Endothelial cell of umbilical vein (primary cell): ENCODE measurements at regions not wholly inside any gene's neighbourhood (a gene's known extent, or its start where the extent isn't known, plus 50 kb on each side); places are given as distances from the start of the nearest gene placed in this dataset.

Experiments
- EZH2 ChIP-seq: IDR thresholded peaks from 2 replicates; pipeline ENCODE4 v1.6.1; 2012; ENCODE audit warnings: borderline replicate concordance, low read depth, mild to moderate bottlenecking, moderate library complexity, low read length, inconsistent platforms; ENCODE audit not compliant: severe bottlenecking
- FOS ChIP-seq: IDR thresholded peaks from 2 replicates; pipeline ENCODE4 v1.6.1; 2011; ENCODE audit warnings: mild to moderate bottlenecking, low read length, moderate library complexity, borderline replicate concordance; ENCODE audit not compliant: insufficient read depth
- GATA2 ChIP-seq: IDR thresholded peaks from 2 replicates; pipeline ENCODE4 v1.7.0; 2011; ENCODE audit warnings: low read depth, mild to moderate bottlenecking, moderate library complexity, mixed read lengths, low read length; ENCODE audit not compliant: insufficient read length, insufficient read depth
- JUN ChIP-seq: IDR thresholded peaks from 2 replicates; pipeline ENCODE4 v1.6.1; 2011; ENCODE audit warnings: borderline replicate concordance, low read depth; ENCODE audit not compliant: insufficient read length, insufficient read depth
- MYC ChIP-seq: IDR thresholded peaks from one replicate; pipeline ENCODE4 v1.6.1; 2011; ENCODE audit warnings: mild to moderate bottlenecking, low read depth, low read length
- POLR2A ChIP-seq: IDR thresholded peaks from 2 replicates; pipeline ENCODE4 v1.6.1; 2012; ENCODE audit warnings: low read depth, mild to moderate bottlenecking, control low read depth, low read length
- POLR2AphosphoS5 ChIP-seq: IDR thresholded peaks from 2 replicates; pipeline ENCODE4 v1.6.1; 2012; ENCODE audit warnings: low read depth, mild to moderate bottlenecking, control low read depth, low read length, moderate library complexity; ENCODE audit not compliant: insufficient read depth
- TF ChIP-seq, protein P1 (sequence below), 2 donors: IDR thresholded peaks; 1 replicate in 1 of 2; 2 replicates in 1 of 2; pipeline ENCODE4 v1.5.1; 2011; ENCODE audit warnings: low read length in 2 of 2, mild to moderate bottlenecking in 2 of 2, moderate library complexity in 2 of 2, control low read depth in 1 of 2, inconsistent platforms in 1 of 2, low read depth in 1 of 2; ENCODE audit not compliant: insufficient read depth in 1 of 2; ENCODE audit errors: extremely low read depth in 1 of 2
- TF ChIP-seq, protein P2 (sequence below): IDR thresholded peaks from 2 replicates; pipeline ENCODE4 v1.6.1; 2011; ENCODE audit not compliant: insufficient read depth, insufficient read length

DNA sequence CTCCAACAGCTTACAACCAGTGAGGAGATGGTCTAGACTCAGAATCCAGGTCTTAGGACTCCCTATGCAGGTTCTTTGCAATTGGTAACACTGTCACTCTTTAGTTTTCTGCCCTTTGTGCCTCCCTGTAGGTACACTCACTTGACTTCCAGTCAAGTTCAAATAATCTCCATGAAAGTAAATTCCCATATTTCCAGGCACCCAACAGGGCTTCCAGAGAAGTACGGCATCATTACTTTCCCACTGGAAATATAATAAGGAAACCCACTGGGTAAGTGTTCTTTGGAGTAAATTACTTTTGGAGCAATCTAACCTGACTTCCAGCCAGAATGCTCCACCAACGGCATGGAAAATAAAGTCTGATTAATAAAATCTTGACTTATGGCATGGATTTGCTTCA lies 338.9 kb downstream of the HNRNPD start:
- no peak for TF ChIP-seq POLR2AphosphoS5
- TF ChIP-seq, protein P1, sequence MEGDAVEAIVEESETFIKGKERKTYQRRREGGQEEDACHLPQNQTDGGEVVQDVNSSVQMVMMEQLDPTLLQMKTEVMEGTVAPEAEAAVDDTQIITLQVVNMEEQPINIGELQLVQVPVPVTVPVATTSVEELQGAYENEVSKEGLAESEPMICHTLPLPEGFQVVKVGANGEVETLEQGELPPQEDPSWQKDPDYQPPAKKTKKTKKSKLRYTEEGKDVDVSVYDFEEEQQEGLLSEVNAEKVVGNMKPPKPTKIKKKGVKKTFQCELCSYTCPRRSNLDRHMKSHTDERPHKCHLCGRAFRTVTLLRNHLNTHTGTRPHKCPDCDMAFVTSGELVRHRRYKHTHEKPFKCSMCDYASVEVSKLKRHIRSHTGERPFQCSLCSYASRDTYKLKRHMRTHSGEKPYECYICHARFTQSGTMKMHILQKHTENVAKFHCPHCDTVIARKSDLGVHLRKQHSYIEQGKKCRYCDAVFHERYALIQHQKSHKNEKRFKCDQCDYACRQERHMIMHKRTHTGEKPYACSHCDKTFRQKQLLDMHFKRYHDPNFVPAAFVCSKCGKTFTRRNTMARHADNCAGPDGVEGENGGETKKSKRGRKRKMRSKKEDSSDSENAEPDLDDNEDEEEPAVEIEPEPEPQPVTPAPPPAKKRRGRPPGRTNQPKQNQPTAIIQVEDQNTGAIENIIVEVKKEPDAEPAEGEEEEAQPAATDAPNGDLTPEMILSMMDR (IDR thresholded peaks at IDR 0.05; ENCODE audit: extremely low read depth in 1 of 2, insufficient read depth in 1 of 2, low read depth in 1 of 2, low read length in 2 of 2) = no peak
- TF ChIP-seq EZH2 = no peak
- no peak for TF ChIP-seq POLR2A
- TF ChIP-seq MYC = no peak
- no peak for TF ChIP-seq JUN
- TF ChIP-seq FOS = no peak
- TF ChIP-seq, protein P2, sequence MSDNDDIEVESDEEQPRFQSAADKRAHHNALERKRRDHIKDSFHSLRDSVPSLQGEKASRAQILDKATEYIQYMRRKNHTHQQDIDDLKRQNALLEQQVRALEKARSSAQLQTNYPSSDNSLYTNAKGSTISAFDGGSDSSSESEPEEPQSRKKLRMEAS = no peak
- TF ChIP-seq GATA2 = no peak
